ENCODE measurements at regions not wholly inside any gene's neighbourhood (a gene's known extent, or its start where the extent isn't known, plus 50 kb on each side); places are given as distances from the start of the nearest gene placed in this dataset.

DNA sequence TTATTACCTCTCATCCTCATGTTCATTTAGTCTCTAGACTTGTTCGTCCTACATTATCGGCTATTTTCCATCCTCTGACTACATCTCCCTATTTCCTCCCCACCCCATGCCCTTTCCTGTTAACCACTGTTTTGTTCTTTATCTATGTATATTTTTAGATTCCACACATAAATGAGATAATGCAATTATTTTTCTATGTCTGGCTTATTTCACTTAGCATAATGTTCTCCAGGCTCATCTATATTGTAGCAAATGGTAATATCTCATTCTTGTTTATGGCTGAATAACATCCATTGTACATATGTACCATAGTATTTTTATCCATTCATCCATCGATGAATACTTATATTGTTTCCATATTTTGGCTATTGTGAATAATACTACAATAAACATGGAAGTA, 84.6 kb upstream of the PTPRR start:
- Histone ChIP-seq H3K4me3 (ENCODE audit: low read length in 2 of 2) (no peak overlapping the region), H3K27ac (ENCODE audit: low read depth in 1 of 2, low read length in 1 of 2) (no peak overlapping the region), H3K4me1 (ENCODE audit: control insufficient read depth in 2 of 2, insufficient read depth in 2 of 2, low read length in 2 of 2) (no peaks in the 10 kb centered on the region), H3K9me3 (ENCODE audit: control insufficient read depth in 2 of 2, insufficient read depth in 1 of 2, low read length in 1 of 2) (no peaks in the 10 kb centered on the region), H3K36me3 (ENCODE audit: control insufficient read depth in 2 of 2, insufficient read depth in 2 of 2, low read length in 1 of 2) (no peaks in the 10 kb centered on the region), H3K27me3 (ENCODE audit: control insufficient read depth in 2 of 2, insufficient read depth in 1 of 2, low read length in 1 of 2) (no peaks in the 10 kb centered on the region)
- DNase-seq (ENCODE audit: low read depth in 6 of 9, low spot score in 9 of 9), result no peak
- WGBS, result 97% methylated on average over 3 of the region's 3 CpGs

DNA sequence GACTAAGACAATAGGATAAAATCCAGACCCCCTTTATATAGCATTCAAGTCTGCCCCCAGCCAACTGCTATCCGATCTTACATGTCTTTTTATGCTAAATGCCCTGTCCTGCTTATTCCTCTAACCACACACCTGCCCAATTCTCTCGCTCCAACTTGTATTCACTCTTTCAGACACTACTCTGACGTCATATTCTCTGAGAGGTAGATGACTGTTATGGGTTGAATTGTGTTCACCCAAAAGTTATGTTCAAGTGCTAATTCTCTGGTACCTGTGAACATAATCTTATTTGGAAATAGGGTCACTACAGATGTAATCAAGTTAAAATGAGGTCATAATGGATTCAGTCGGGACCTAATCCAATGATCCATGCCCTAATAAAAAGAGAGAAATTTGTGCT, 84.0 kb upstream of the PTPRR start:
- Histone ChIP-seq H3K27me3 (ENCODE audit: control insufficient read depth in 2 of 2, insufficient read depth in 1 of 2, low read length in 1 of 2) (no peaks in the 10 kb centered on the region), H3K27ac (ENCODE audit: low read depth in 1 of 2, low read length in 1 of 2) (no peak overlapping the region), H3K36me3 (ENCODE audit: control insufficient read depth in 2 of 2, insufficient read depth in 2 of 2, low read length in 1 of 2) (no peaks in the 10 kb centered on the region), H3K4me1 (ENCODE audit: control insufficient read depth in 2 of 2, insufficient read depth in 2 of 2, low read length in 2 of 2) (no peaks in the 10 kb centered on the region), H3K9me3 (ENCODE audit: control insufficient read depth in 2 of 2, insufficient read depth in 1 of 2, low read length in 1 of 2) (no peaks in the 10 kb centered on the region), H3K4me3 (ENCODE audit: low read length in 2 of 2) (no peak overlapping the region)
- 95% methylated on average over 4 of the region's 4 CpGs for WGBS
- DNase-seq (ENCODE audit: low read depth in 6 of 9, low spot score in 9 of 9), result no peak

DNA sequence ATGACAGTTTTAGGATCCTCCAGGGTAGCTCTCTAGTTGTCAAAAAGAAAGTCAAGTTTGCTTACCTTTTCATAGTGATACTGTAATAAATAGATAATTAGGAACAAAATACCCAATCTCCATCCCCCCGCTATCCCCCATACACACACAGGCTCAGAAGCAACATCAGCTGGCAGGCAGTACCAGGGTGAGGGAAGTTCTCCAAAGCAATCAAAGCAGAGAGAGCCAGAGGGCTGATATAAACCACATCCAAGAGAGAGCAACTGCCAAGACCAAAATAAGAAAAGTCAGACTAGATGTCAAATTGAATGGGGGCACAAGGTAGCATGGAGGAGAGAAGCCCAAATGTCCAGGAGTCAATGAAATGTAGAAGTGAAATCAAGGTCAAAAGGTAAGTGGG, 80.2 kb upstream of the PTPRR start:
- H3K27ac ChIP-seq (ENCODE audit: low read depth in 1 of 2, low read length in 1 of 2), result no peak overlapping the region
- no peaks in the 10 kb centered on the region for H3K9me3 ChIP-seq (ENCODE audit: control insufficient read depth in 2 of 2, insufficient read depth in 1 of 2, low read length in 1 of 2)
- WGBS, result 86% methylated on average over 1 of the region's 1 CpG
- peak in 1 of 9 donors; percentile 15 for DNase-seq (ENCODE audit: low read depth in 6 of 9, low spot score in 9 of 9)
- H3K4me3 ChIP-seq (ENCODE audit: low read length in 2 of 2), result no peak overlapping the region
- no peaks in the 10 kb centered on the region for H3K4me1 ChIP-seq (ENCODE audit: control insufficient read depth in 2 of 2, insufficient read depth in 2 of 2, low read length in 2 of 2)
- H3K36me3 ChIP-seq (ENCODE audit: control insufficient read depth in 2 of 2, insufficient read depth in 2 of 2, low read length in 1 of 2), result no peaks in the 10 kb centered on the region
- H3K27me3 ChIP-seq (ENCODE audit: control insufficient read depth in 2 of 2, insufficient read depth in 1 of 2, low read length in 1 of 2), result no peaks in the 10 kb centered on the region

DNA sequence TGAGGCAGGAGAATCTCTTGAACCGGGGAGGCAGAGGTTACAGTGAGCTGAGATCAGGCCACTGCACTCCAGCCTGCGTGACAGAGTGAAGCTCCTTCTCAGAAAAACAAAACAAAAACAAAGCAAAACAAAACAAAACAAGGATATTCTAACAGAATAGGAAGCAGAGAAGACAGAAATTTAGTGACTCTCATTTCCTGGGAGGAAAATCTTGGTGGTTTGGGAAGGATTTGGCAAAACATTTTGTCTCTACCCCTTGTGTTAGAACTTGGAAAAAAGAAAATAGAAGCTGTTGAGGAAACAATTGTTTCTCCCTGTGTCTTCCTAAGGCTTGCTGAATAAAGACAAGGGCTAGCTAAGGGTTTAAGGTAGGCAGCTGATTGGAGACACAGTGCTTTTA, 79.7 kb upstream of the PTPRR start:
- H3K27me3 ChIP-seq (ENCODE audit: control insufficient read depth in 2 of 2, insufficient read depth in 1 of 2, low read length in 1 of 2), result no peaks in the 10 kb centered on the region
- no peaks in the 10 kb centered on the region for H3K4me1 ChIP-seq (ENCODE audit: control insufficient read depth in 2 of 2, insufficient read depth in 2 of 2, low read length in 2 of 2)
- H3K9me3 ChIP-seq (ENCODE audit: control insufficient read depth in 2 of 2, insufficient read depth in 1 of 2, low read length in 1 of 2), result no peaks in the 10 kb centered on the region
- 95% methylated on average over 2 of the region's 2 CpGs for WGBS
- no peak for DNase-seq (ENCODE audit: low read depth in 6 of 9, low spot score in 9 of 9)
- no peaks in the 10 kb centered on the region for H3K36me3 ChIP-seq (ENCODE audit: control insufficient read depth in 2 of 2, insufficient read depth in 2 of 2, low read length in 1 of 2)
- H3K4me3 ChIP-seq (ENCODE audit: low read length in 2 of 2), result no peak overlapping the region
- no peak overlapping the region for H3K27ac ChIP-seq (ENCODE audit: low read depth in 1 of 2, low read length in 1 of 2)

DNA sequence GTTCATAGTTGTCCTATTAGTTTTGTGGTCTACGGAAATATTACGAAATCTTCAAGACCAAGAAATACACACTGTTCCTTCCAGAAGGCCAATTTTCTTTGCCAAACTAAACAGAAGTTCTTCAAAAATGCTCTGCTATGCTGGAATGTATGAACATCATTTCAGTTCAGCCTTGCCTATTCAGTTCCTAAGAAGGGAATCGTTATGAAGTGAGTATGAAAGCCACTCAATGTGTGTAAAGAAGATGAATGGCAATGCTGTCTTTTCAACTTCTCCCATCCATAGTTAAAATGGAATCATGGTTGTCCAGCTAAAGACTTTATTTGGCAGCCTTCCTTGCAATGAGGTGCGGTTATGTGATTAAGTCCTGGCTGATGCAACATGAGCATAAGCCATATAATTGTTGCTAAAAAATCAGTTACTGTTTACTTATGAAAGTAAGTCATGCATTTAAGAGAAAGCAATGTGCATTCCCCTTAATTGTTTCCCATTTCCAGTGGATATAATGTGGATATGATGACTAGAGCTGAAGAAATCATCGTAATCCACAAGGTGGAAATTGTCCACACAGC, 73.8 kb upstream of the PTPRR start:
- H3K27me3 ChIP-seq (ENCODE audit: control insufficient read depth in 2 of 2, insufficient read depth in 1 of 2, low read length in 1 of 2), result no peaks in the 10 kb centered on the region
- H3K4me1 ChIP-seq (ENCODE audit: control insufficient read depth in 2 of 2, insufficient read depth in 2 of 2, low read length in 2 of 2), result no peaks in the 10 kb centered on the region
- WGBS, result 94% methylated on average over 5 of the region's 5 CpGs
- H3K27ac ChIP-seq (ENCODE audit: low read depth in 1 of 2, low read length in 1 of 2), result no peak overlapping the region
- DNase-seq (ENCODE audit: low read depth in 6 of 9, low spot score in 9 of 9), result no peak
- H3K36me3 ChIP-seq (ENCODE audit: control insufficient read depth in 2 of 2, insufficient read depth in 2 of 2, low read length in 1 of 2), result no peaks in the 10 kb centered on the region
- no peaks in the 10 kb centered on the region for H3K9me3 ChIP-seq (ENCODE audit: control insufficient read depth in 2 of 2, insufficient read depth in 1 of 2, low read length in 1 of 2)
- no peak overlapping the region for H3K4me3 ChIP-seq (ENCODE audit: low read length in 2 of 2)

DNA sequence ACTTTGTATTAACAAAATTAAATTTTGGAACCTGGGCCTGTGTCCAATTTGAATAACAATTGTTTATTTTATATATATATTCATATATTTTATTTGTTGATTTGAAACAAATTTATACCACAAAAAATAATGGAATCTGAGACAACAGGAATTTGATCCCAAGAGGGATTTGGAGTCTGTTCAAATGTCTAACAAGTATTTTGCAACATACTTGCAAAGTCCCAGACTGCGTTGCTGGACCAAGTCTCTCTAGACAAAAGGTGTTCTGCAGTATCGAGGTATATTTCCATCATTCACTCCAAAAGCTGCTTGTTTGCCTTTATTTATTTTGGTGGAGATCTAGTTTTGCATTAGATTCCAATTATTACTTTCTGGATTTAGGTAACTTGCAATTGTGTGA, 68.7 kb upstream of the PTPRR start:
- Histone ChIP-seq H3K27me3 (ENCODE audit: control insufficient read depth in 2 of 2, insufficient read depth in 1 of 2, low read length in 1 of 2) (no peaks in the 10 kb centered on the region), H3K27ac (ENCODE audit: low read depth in 1 of 2, low read length in 1 of 2) (no peak overlapping the region), H3K9me3 (ENCODE audit: control insufficient read depth in 2 of 2, insufficient read depth in 1 of 2, low read length in 1 of 2) (no peaks in the 10 kb centered on the region), H3K36me3 (ENCODE audit: control insufficient read depth in 2 of 2, insufficient read depth in 2 of 2, low read length in 1 of 2) (no peaks in the 10 kb centered on the region), H3K4me1 (ENCODE audit: control insufficient read depth in 2 of 2, insufficient read depth in 2 of 2, low read length in 2 of 2) (no peaks in the 10 kb centered on the region), H3K4me3 (ENCODE audit: low read length in 2 of 2) (no peak overlapping the region)
- 91% methylated on average over 2 of the region's 2 CpGs for WGBS
- DNase-seq (ENCODE audit: low read depth in 6 of 9, low spot score in 9 of 9), result no peak

DNA sequence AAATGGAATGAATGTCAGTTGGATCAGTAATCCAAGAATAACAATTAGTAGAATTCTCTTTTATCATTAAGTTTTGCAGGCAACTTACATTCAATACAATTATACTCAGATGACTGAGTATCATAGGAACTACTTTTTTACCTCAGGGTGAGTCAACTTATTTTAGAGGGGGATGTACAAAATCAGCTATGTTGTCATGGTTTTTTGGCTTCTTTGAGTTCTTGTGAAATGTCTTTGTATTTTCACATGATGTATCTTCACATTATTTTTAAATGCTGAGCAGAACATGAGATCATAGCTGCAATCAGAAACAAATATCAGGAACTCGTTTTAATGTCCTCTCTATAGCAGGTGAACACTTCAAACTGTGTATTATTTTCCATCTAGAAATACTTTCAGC, 65.3 kb upstream of the PTPRR start:
- 86% methylated on average over 1 of the region's 1 CpG for WGBS
- Histone ChIP-seq H3K27ac (ENCODE audit: low read depth in 1 of 2, low read length in 1 of 2) (no peak overlapping the region), H3K9me3 (ENCODE audit: control insufficient read depth in 2 of 2, insufficient read depth in 1 of 2, low read length in 1 of 2) (no peaks in the 10 kb centered on the region), H3K4me1 (ENCODE audit: control insufficient read depth in 2 of 2, insufficient read depth in 2 of 2, low read length in 2 of 2) (no peaks in the 10 kb centered on the region), H3K4me3 (ENCODE audit: low read length in 2 of 2) (no peak overlapping the region), H3K27me3 (ENCODE audit: control insufficient read depth in 2 of 2, insufficient read depth in 1 of 2, low read length in 1 of 2) (no peaks in the 10 kb centered on the region), H3K36me3 (ENCODE audit: control insufficient read depth in 2 of 2, insufficient read depth in 2 of 2, low read length in 1 of 2) (no peaks in the 10 kb centered on the region)
- no peak for DNase-seq (ENCODE audit: low read depth in 6 of 9, low spot score in 9 of 9)

DNA sequence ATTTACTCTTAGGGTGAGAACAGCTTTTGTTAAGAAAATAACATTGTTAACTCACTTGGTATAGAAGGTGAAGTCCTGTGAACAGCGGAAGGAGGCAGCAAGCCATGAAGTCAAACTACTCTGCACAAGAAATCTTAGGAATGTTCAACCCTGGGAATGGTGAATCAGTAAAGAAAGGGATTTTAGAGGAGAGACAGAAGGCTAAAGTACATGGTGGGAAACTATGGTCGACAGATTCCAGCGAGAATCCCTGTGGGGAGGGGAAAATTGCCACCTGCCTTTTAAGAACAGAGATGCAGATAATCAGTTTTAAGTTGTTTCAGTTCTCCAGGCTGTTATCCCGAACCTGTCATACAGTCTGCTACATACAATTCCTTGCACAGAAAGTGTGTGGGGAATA, 63.2 kb upstream of the PTPRR start:
- Histone ChIP-seq H3K4me1 (ENCODE audit: control insufficient read depth in 2 of 2, insufficient read depth in 2 of 2, low read length in 2 of 2) (no peaks in the 10 kb centered on the region), H3K36me3 (ENCODE audit: control insufficient read depth in 2 of 2, insufficient read depth in 2 of 2, low read length in 1 of 2) (no peaks in the 10 kb centered on the region), H3K4me3 (ENCODE audit: low read length in 2 of 2) (no peak overlapping the region), H3K27ac (ENCODE audit: low read depth in 1 of 2, low read length in 1 of 2) (no peak overlapping the region), H3K9me3 (ENCODE audit: control insufficient read depth in 2 of 2, insufficient read depth in 1 of 2, low read length in 1 of 2) (no peaks in the 10 kb centered on the region), H3K27me3 (ENCODE audit: control insufficient read depth in 2 of 2, insufficient read depth in 1 of 2, low read length in 1 of 2) (no peaks in the 10 kb centered on the region)
- WGBS, result 95% methylated on average over 4 of the region's 4 CpGs
- DNase-seq (ENCODE audit: low read depth in 6 of 9, low spot score in 9 of 9), result no peak

DNA sequence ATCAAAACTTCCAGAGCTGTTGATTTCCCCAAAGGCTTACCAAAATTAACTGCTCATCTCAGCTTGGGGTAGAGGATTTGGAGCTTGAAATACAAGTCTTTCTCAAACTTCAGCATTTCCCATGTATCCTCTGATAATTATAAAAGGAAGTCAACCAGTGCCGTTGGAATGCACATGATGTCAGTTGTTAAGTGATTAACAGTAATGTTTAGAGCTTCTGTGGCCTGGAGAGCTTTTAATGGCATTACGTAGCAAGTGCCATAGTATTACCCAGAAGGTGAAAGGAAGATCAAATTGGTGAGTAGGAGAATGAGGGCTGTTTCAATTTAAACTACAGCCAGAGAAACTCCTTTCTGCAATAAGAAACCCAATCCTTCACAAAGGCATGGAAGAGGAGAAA, 62.5 kb upstream of the PTPRR start:
- WGBS, result 68% methylated on average over 2 of the region's 2 CpGs
- H3K36me3 ChIP-seq (ENCODE audit: control insufficient read depth in 2 of 2, insufficient read depth in 2 of 2, low read length in 1 of 2), result no peaks in the 10 kb centered on the region
- no peak overlapping the region for H3K27ac ChIP-seq (ENCODE audit: low read depth in 1 of 2, low read length in 1 of 2)
- no peaks in the 10 kb centered on the region for H3K9me3 ChIP-seq (ENCODE audit: control insufficient read depth in 2 of 2, insufficient read depth in 1 of 2, low read length in 1 of 2)
- no peaks in the 10 kb centered on the region for H3K27me3 ChIP-seq (ENCODE audit: control insufficient read depth in 2 of 2, insufficient read depth in 1 of 2, low read length in 1 of 2)
- H3K4me1 ChIP-seq (ENCODE audit: control insufficient read depth in 2 of 2, insufficient read depth in 2 of 2, low read length in 2 of 2), result no peaks in the 10 kb centered on the region
- H3K4me3 ChIP-seq (ENCODE audit: low read length in 2 of 2), result no peak overlapping the region
- DNase-seq (ENCODE audit: low read depth in 6 of 9, low spot score in 9 of 9), result no peak

DNA sequence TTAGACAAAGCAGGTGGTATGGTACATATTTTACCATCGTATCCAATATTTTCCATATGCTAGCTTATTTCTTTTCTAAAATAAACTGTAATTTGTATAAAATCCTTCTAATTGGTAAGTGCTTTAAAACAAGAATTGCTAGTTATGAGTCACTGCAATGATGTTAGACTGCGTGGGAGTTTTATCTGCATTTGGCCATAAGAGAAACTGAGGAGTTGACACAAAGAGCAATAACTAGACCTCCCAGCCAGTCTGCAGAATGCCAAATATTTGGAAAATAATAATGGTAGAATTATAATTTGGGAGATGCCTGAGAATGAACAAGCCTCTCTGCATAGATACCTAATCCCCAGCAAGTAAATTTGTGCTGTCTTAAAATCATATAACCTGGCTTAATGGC, 61.7 kb upstream of the PTPRR start:
- H3K4me3 ChIP-seq (ENCODE audit: low read length in 2 of 2), result no peak overlapping the region
- H3K27me3 ChIP-seq (ENCODE audit: control insufficient read depth in 2 of 2, insufficient read depth in 1 of 2, low read length in 1 of 2), result no peaks in the 10 kb centered on the region
- H3K9me3 ChIP-seq (ENCODE audit: control insufficient read depth in 2 of 2, insufficient read depth in 1 of 2, low read length in 1 of 2), result no peaks in the 10 kb centered on the region
- no peaks in the 10 kb centered on the region for H3K36me3 ChIP-seq (ENCODE audit: control insufficient read depth in 2 of 2, insufficient read depth in 2 of 2, low read length in 1 of 2)
- H3K4me1 ChIP-seq (ENCODE audit: control insufficient read depth in 2 of 2, insufficient read depth in 2 of 2, low read length in 2 of 2), result no peaks in the 10 kb centered on the region
- DNase-seq (ENCODE audit: low read depth in 6 of 9, low spot score in 9 of 9), result no peak
- WGBS, result 97% methylated on average over 2 of the region's 2 CpGs
- no peak overlapping the region for H3K27ac ChIP-seq (ENCODE audit: low read depth in 1 of 2, low read length in 1 of 2)
